ENCODE measurements at regions not wholly inside any gene's neighbourhood (a gene's known extent, or its start where the extent isn't known, plus 50 kb on each side); places are given as distances from the start of the nearest gene placed in this dataset.
"Not testable (repeated sequence)": the region's sequence is repeated elsewhere in the genome, so short reads cannot be mapped to it uniquely, and the experiment has no call there.

DNA sequence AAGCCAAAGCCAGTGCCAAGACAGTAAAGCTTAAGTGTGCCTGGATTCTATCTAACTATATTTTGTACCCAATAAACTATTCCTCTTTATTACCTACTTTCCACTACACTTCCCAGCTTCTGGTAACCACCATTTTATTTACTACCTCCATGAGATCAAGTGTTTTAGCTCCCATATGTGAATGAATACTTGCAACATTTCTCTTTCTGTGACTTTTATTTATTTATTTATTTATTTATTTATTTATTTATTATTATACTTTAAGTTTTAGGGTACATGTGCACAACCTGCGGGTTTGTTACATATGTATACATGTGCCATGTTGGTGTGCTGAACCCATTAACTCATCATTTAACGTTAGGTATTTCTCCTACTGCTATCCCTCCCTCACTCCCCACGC is 582.1 kb downstream of the AMY1C start:
- SMC1A ChIA-PET (ENCODE audit: uncharacterized antibody, unreplicated experiment), result no interaction called here

DNA sequence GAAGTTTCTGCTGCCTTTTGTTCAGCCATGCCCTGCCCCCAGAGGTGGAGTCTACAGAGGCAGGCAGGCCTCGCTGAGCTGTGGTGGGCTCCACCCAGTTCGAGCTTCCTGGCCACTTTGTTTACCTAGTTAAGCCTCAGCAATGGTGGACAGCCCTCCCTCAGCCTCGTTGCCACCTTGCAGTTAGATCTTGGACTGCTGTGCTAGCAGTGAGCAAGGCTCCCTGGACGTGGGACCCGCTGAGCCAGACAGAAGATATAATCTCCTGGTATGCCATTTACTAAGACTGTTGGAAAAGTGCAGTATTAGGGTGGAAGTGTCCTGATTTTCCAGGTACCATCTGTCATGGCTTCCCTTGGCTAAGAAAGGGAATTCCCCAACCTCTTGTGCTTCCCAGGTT is 588.2 kb downstream of the AMY1C start:
- H3K4me1 ChIP-seq (ENCODE audit: control insufficient read depth, insufficient read depth, low read length); RAD21 ChIA-PET (ENCODE audit: unreplicated experiment); H4K20me1 ChIP-seq (ENCODE audit: control insufficient read depth, insufficient read depth); H3K9ac ChIP-seq (ENCODE audit: control insufficient read depth, insufficient read depth, low read length); H3K4me3 ChIP-seq; DNase-seq (ENCODE audit: low read depth, low spot score); FAIRE-seq; H3K4me2 ChIP-seq (ENCODE audit: control insufficient read depth, insufficient read depth); SMC1A ChIA-PET (ENCODE audit: uncharacterized antibody, unreplicated experiment); H2AFZ ChIP-seq (ENCODE audit: control insufficient read depth, low read depth, low read length); in situ Hi-C loops (cut with MboI); POLR2A ChIA-PET; intact Hi-C loops (cut with micrococcal nuclease; ENCODE audit: unreplicated experiment); H3K79me2 ChIP-seq (ENCODE audit: control insufficient read depth, insufficient read depth, low read length); H3K9me3 ChIP-seq (replicated peaks; ENCODE audit: control insufficient read depth, insufficient read depth, low read length); H3K36me3 ChIP-seq (ENCODE audit: control insufficient read depth in 2 of 2, insufficient read depth in 2 of 2, low read length in 1 of 2); H3K27ac ChIP-seq (ENCODE audit: control insufficient read depth, insufficient read depth); H3K27me3 ChIP-seq (replicated peaks in 1 of 2; ENCODE audit: control insufficient read depth in 2 of 2, insufficient read depth in 2 of 2, low read length in 1 of 2); CTCF ChIA-PET; ATAC-seq; BruUV-seq (replicated peaks): not testable (repeated sequence)
- WGBS (ENCODE audit: insufficient coverage, insufficient replicate concordance, low lambda C conversion rate, missing lambda C conversion rate), result 2% methylated on average over 5 of the region's 5 CpGs

More for the DNA sequence above, 582.1 kb downstream of the AMY1C start:
- 71% methylated on average over 3 of the region's 3 CpGs for WGBS (ENCODE audit: insufficient coverage, insufficient replicate concordance, low lambda C conversion rate, missing lambda C conversion rate)
- Histone ChIP-seq H3K4me1 (ENCODE audit: control insufficient read depth, insufficient read depth, low read length) (no peaks in the 10 kb centered on the region), H3K4me2 (ENCODE audit: control insufficient read depth, insufficient read depth) (no peak overlapping the region), H3K27ac (ENCODE audit: control insufficient read depth, insufficient read depth) (no peak overlapping the region), H3K4me3 (no peak overlapping the region), H3K36me3 (ENCODE audit: control insufficient read depth in 2 of 2, insufficient read depth in 2 of 2, low read length in 1 of 2) (no peaks in the 10 kb centered on the region), H3K27me3 (replicated peaks in 1 of 2; ENCODE audit: control insufficient read depth in 2 of 2, insufficient read depth in 2 of 2, low read length in 1 of 2) (no peaks in the 10 kb centered on the region), H3K9me3 (replicated peaks; ENCODE audit: control insufficient read depth, insufficient read depth, low read length) (no peaks in the 10 kb centered on the region), H3K79me2 (ENCODE audit: control insufficient read depth, insufficient read depth, low read length) (no peaks in the 10 kb centered on the region), H2AFZ (ENCODE audit: control insufficient read depth, low read depth, low read length) (no peak overlapping the region), H4K20me1 (ENCODE audit: control insufficient read depth, insufficient read depth) (no peaks in the 10 kb centered on the region), H3K9ac (ENCODE audit: control insufficient read depth, insufficient read depth, low read length) (no peak overlapping the region)
- no peak for ATAC-seq
- no peak for TF ChIP-seq HDAC2 (IDR thresholded peaks at IDR 0.05)
- TF ChIP-seq, protein P1, sequence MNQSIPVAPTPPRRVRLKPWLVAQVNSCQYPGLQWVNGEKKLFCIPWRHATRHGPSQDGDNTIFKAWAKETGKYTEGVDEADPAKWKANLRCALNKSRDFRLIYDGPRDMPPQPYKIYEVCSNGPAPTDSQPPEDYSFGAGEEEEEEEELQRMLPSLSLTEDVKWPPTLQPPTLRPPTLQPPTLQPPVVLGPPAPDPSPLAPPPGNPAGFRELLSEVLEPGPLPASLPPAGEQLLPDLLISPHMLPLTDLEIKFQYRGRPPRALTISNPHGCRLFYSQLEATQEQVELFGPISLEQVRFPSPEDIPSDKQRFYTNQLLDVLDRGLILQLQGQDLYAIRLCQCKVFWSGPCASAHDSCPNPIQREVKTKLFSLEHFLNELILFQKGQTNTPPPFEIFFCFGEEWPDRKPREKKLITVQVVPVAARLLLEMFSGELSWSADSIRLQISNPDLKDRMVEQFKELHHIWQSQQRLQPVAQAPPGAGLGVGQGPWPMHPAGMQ (IDR thresholded peaks at IDR 0.05; ENCODE audit: borderline replicate concordance), result no peak
- no peak for TF ChIP-seq NFYA (IDR thresholded peaks at IDR 0.05; ENCODE audit: borderline replicate concordance, low read depth, low read length)
- no peak for TF ChIP-seq HDGF (IDR thresholded peaks at IDR 0.05)
- TF ChIP-seq, protein P2, sequence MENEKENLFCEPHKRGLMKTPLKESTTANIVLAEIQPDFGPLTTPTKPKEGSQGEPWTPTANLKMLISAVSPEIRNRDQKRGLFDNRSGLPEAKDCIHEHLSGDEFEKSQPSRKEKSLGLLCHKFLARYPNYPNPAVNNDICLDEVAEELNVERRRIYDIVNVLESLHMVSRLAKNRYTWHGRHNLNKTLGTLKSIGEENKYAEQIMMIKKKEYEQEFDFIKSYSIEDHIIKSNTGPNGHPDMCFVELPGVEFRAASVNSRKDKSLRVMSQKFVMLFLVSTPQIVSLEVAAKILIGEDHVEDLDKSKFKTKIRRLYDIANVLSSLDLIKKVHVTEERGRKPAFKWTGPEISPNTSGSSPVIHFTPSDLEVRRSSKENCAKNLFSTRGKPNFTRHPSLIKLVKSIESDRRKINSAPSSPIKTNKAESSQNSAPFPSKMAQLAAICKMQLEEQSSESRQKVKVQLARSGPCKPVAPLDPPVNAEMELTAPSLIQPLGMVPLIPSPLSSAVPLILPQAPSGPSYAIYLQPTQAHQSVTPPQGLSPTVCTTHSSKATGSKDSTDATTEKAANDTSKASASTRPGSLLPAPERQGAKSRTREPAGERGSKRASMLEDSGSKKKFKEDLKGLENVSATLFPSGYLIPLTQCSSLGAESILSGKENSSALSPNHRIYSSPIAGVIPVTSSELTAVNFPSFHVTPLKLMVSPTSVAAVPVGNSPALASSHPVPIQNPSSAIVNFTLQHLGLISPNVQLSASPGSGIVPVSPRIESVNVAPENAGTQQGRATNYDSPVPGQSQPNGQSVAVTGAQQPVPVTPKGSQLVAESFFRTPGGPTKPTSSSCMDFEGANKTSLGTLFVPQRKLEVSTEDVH (IDR thresholded peaks at IDR 0.05; ENCODE audit: low read depth, partially characterized antibody), result no peak
- no peak for TF ChIP-seq CHD2 (IDR thresholded peaks at IDR 0.05; ENCODE audit: borderline replicate concordance, low read depth, low read length)
- TF ChIP-seq BRCA1 (IDR thresholded peaks at IDR 0.05; ENCODE audit: low read depth, low read length), result no peak
- TF ChIP-seq PML (IDR thresholded peaks at IDR 0.05; ENCODE audit: low read length), result no peak
- TF ChIP-seq SREBF2 (IDR thresholded peaks at IDR 0.05; ENCODE audit: low read length), result no peak
- TF ChIP-seq EED (IDR thresholded peaks at IDR 0.05; ENCODE audit: low read depth), result no peak
- TF ChIP-seq, protein P3, sequence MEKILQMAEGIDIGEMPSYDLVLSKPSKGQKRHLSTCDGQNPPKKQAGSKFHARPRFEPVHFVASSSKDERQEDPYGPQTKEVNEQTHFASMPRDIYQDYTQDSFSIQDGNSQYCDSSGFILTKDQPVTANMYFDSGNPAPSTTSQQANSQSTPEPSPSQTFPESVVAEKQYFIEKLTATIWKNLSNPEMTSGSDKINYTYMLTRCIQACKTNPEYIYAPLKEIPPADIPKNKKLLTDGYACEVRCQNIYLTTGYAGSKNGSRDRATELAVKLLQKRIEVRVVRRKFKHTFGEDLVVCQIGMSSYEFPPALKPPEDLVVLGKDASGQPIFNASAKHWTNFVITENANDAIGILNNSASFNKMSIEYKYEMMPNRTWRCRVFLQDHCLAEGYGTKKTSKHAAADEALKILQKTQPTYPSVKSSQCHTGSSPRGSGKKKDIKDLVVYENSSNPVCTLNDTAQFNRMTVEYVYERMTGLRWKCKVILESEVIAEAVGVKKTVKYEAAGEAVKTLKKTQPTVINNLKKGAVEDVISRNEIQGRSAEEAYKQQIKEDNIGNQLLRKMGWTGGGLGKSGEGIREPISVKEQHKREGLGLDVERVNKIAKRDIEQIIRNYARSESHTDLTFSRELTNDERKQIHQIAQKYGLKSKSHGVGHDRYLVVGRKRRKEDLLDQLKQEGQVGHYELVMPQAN (conservative IDR thresholded peaks at IDR 0.05), result no peak
- TF ChIP-seq RAD21 (IDR thresholded peaks at IDR 0.05; ENCODE audit: insufficient read depth, low read depth, low read length), result no peak
- TF ChIP-seq FOXK2 (IDR thresholded peaks at IDR 0.05), result no peak
- no peak for TF ChIP-seq KAT2A (conservative IDR thresholded peaks at IDR 0.05; ENCODE audit: control insufficient read depth, low read depth, low read length)
- TF ChIP-seq CHD1 (IDR thresholded peaks at IDR 0.05; ENCODE audit: low read depth, low read length), result no peak
- no peak for TF ChIP-seq TARDBP (IDR thresholded peaks at IDR 0.05; ENCODE audit: borderline replicate concordance)
- TF ChIP-seq NR2F1 (conservative IDR thresholded peaks at IDR 0.05), result no peak
- TF ChIP-seq SUPT20H (IDR thresholded peaks at IDR 0.05; ENCODE audit: borderline replicate concordance, control insufficient read depth, low read depth, low read length), result no peak
- TF ChIP-seq STAT3 (IDR thresholded peaks at IDR 0.05; ENCODE audit: low read depth, low read length), result no peak
- no peak for TF ChIP-seq ZBED1 (IDR thresholded peaks at IDR 0.05; ENCODE audit: borderline replicate concordance)
- BruUV-seq (replicated peaks), result no TSS peak
- ChIA-PET POLR2A (no interaction called here), CTCF (no interaction called here), RAD21 (ENCODE audit: unreplicated experiment) (no interaction called here)
- intact Hi-C loops (cut with micrococcal nuclease; ENCODE audit: unreplicated experiment), result no loop called here
- DNase-seq (ENCODE audit: low read depth, low spot score), result no peak
- FAIRE-seq, result no peak
- in situ Hi-C loops (cut with MboI), result no loop called here

All from GM12878 (cell line).